GM18520 (cell line): ENCODE measurements at regions not wholly inside any gene's neighbourhood (a gene's known extent, or its start where the extent isn't known, plus 50 kb on each side); places are given as distances from the start of the nearest gene placed in this dataset.

Source experiments
- ATAC-seq: cut with Tn5 transposase; IDR thresholded peaks from one replicate; pipeline ENCODE4 v1.9.1; 2021; ENCODE audit not compliant: unreplicated experiment

GRCh38 chr6:87995461-87995860 is 52.2 kb upstream of the SPACA1 start:
- ATAC-seq: no peak

- ATAC-seq: no peak
These were observed 54.3 kb upstream of the SPACA1 start for GRCh38 chr6:87993356-87993755.

GRCh38 chr6:87990871-87991270 is 56.8 kb upstream of the SPACA1 start:
- no peak for ATAC-seq

GRCh38 chr6:87982134-87982533 is 65.5 kb upstream of the SPACA1 start:
- no peak for ATAC-seq

- ATAC-seq: no peak
These were observed 67.9 kb upstream of the SPACA1 start for GRCh38 chr6:87979737-87980136.

GRCh38 chr6:87976616-87977015 is 71.0 kb upstream of the SPACA1 start:
- ATAC-seq: no peak

GRCh38 chr6:87975561-87975960 is 72.1 kb upstream of the SPACA1 start:
- no peak for ATAC-seq

GRCh38 chr6:87972279-87972678 is 75.4 kb upstream of the SPACA1 start:
- no peak for ATAC-seq

- no peak for ATAC-seq
These were observed 75.9 kb upstream of the SPACA1 start for GRCh38 chr6:87971605-87972262.

GRCh38 chr6:87968435-87969278 is 79.0 kb upstream of the SPACA1 start:
- no peak for ATAC-seq

GRCh38 chr6:87965806-87966205 is 81.8 kb upstream of the SPACA1 start:
- no peak for ATAC-seq

- ATAC-seq: no peak
These were observed 88.6 kb upstream of the SPACA1 start for GRCh38 chr6:87959083-87959482.

- ATAC-seq: no peak
These were observed 95.9 kb upstream of the SPACA1 start for GRCh38 chr6:87951751-87952150.

- ATAC-seq: no peak
These were observed 97.0 kb upstream of the SPACA1 start for GRCh38 chr6:87950614-87951013.

- ATAC-seq: no peak
These were observed 98.4 kb upstream of the SPACA1 start for GRCh38 chr6:87949194-87949593.

GRCh38 chr6:87946669-87947068 is 101.0 kb upstream of the SPACA1 start:
- no peak for ATAC-seq

- ATAC-seq: no peak
These were observed 101.7 kb upstream of the SPACA1 start for GRCh38 chr6:87945966-87946365.

GRCh38 chr6:87945181-87945580 is 102.5 kb upstream of the SPACA1 start:
- no peak for ATAC-seq

- ATAC-seq: peak; percentile 58
These were observed 103.1 kb upstream of the SPACA1 start for GRCh38 chr6:87944541-87944954.

- ATAC-seq: no peak
These were observed 104.5 kb upstream of the SPACA1 start for GRCh38 chr6:87943191-87943590.

- no peak for ATAC-seq
These were observed 105.9 kb upstream of the SPACA1 start for GRCh38 chr6:87941556-87942358.

GRCh38 chr6:87939776-87940175 is 107.9 kb upstream of the SPACA1 start:
- ATAC-seq: no peak
